Right ventricle myocardium inferior (tissue), 1 donor: ENCODE measurements at regions not wholly inside any gene's neighbourhood (a gene's known extent, or its start where the extent isn't known, plus 50 kb on each side); places are given as distances from the start of the nearest gene placed in this dataset.

ENCODE experiments used
- ATAC-seq: fragments of 200-7000 bp; cut with Tn5 transposase; one replicate; pipeline ENCODE4 v1.9.1; 2020; ENCODE audit warnings: mild to moderate bottlenecking, moderate library complexity
- DNase-seq: peaks from one replicate; pipeline ENCODE4 v3.0.0; 2021; ENCODE audit errors: missing footprints
- intact Hi-C: fragments of 100-400 bp; cut with DNase I; formaldehyde crosslinking; loops from one replicate; pipeline ENCODE4 v1.11.0; 2022
- donor health status: DM: no; HTN: yes; CAD: no; lungs with severe emphysema.

- ATAC-seq (no peak), DNase-seq (no peak)
- intact Hi-C loops, result loop anchor here (10.0 kb wide), 1 partner anchor 274 kb away; no protein-coding TSS in a partner anchor
These were observed 211.9 kb downstream of the LRRN1 start for GRCh38 chr3:4011166-4011565.

GRCh38 chr3:4015426-4015825, 216.2 kb downstream of the LRRN1 start:
- ATAC-seq, result no peak
- intact Hi-C loops, result loop anchor here (10.0 kb wide), 1 partner anchor 269 kb away; no protein-coding TSS in a partner anchor
- DNase-seq, result no peak

DNA sequence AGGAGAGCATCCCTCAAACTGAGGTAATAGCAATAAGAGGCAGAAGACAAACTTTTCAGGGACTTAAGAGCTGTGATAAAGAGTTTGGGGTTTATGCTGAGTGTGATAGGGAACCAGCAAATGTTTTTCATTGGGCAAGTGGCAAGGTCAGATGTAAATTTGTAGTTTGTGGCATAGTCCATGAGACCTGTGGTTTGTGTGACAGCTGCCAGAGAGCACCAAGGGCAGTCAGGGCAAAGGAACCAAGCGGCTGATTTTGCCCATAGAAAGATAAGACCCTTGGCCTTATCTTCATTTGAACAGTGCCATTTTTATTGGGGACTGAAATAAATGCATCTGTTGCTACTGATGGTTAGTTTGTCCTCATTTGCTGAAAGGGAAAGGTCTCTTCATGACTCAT, 220.3 kb downstream of the LRRN1 start:
- intact Hi-C loops, result loop anchor here (10.0 kb wide), 1 partner anchor 265 kb away; no protein-coding TSS in a partner anchor
- ATAC-seq (no peak), DNase-seq (no peak)

DNA sequence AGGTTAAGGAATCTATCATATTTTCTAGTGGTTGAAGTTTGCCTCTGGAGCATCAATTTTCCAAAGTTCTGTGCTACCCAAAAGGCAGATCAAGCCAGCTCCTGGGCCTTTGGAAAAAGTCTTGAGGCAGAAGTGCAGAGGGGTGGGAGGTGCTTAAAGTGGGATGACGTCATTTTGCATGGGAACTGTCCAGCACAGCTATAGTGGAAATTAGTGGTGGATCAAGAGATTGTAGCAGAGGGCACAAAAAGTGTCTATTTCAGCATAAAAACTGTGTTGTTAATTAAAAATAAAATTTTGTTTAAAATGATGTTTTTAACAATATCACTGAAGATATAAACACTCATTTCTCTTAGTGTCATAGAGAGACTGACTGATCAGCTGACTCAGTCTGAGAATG, 221.9 kb downstream of the LRRN1 start:
- ATAC-seq (no peak), DNase-seq (no peak)
- intact Hi-C loops, result no loop called here

- intact Hi-C loops, result no loop called here
- peak; percentile 72 for DNase-seq
- peak; percentile 98 for ATAC-seq
These were observed 229.9 kb downstream of the LRRN1 start for GRCh38 chr3:4029135-4029534.

- intact Hi-C loops, result loop anchor here (2.0 kb wide), 1 partner anchor 30 kb away; no protein-coding TSS in a partner anchor
- peak; percentile 76 for ATAC-seq
- no peak for DNase-seq
These were observed 231.4 kb downstream of the LRRN1 start for GRCh38 chr3:4030624-4031023.

DNA sequence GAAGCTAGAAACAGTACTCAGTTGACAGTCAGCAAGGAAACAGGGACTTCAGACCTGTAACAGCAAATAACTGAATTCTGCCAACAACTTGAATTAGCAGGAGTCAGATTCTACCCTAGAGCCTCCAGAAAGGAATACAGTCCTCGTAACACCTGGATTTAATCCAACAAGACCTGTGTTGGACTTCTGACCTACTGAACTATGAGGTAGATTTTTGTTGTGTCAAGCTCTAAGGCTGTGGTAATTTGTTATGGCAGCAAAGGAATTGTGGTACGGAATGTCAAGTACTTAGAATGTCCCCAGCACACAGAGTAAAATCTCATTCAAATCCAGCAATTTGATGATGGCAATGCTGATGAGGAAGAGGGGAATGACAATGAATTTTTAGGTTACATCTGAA, 234.1 kb downstream of the LRRN1 start:
- intact Hi-C loops, result no loop called here
- no peak for ATAC-seq

DNA sequence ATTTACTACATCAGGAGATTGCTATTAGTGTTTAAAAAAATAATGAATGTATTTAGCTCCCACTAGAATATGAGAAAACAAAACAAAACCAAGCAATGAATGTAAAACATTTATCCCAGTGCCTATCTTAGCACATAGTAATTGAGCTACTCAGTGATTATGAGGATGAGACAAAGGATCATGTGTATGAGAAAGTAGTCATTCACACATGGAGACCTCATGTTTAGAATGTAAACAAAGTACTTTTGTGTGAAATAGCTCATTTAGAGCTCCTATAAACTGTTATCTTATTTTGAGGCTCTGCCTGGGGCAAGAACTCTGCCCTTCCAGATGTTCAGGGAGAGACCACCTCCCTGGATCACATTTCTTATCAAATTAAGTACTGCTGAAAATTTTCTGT, 236.8 kb downstream of the LRRN1 start:
- intact Hi-C loops, result no loop called here
- DNase-seq (no peak), ATAC-seq (no peak)

More for the DNA sequence above, 234.1 kb downstream of the LRRN1 start:
- no peak for DNase-seq

DNA sequence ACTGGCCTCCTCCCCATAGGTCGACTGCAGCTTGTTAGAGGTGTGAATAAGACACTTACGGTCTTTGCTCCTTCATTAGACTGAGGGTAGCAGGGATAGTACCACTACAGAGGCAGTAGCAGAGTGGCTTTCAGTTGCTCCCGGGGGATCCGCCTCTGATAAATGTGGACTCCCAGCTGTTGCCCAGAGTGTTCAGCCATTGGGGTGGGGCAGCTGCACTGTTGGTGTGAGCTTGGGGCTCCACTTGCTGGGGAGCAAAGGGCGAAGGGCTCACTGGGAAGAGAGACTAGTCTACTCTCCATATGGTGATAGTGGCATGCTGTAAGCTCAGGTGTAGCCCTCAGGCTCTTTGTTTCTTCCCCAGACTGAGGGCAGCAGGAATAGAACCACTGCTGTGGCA, 239.1 kb downstream of the LRRN1 start:
- intact Hi-C loops, result no loop called here
- DNase-seq, result no peak
- no peak for ATAC-seq

DNA sequence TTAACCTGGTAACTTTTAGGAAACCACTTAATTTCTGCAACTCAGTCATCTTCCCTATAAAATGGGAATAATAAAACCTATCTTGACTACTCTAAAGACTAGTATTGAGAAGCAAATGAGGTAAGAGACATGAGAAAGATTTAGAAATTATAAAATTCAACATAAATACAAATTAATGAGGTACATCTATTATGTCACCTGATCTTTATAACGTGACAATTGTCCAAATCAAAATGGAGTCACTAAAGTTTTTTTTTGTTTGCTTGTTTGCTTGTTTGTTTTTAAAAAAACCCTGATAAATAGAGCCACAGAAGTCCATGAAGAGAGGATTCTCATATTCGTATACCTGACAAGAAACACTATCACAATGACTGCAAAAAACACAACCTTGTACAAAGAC, 242.8 kb downstream of the LRRN1 start:
- intact Hi-C loops, result no loop called here
- DNase-seq (no peak), ATAC-seq (no peak)

DNA sequence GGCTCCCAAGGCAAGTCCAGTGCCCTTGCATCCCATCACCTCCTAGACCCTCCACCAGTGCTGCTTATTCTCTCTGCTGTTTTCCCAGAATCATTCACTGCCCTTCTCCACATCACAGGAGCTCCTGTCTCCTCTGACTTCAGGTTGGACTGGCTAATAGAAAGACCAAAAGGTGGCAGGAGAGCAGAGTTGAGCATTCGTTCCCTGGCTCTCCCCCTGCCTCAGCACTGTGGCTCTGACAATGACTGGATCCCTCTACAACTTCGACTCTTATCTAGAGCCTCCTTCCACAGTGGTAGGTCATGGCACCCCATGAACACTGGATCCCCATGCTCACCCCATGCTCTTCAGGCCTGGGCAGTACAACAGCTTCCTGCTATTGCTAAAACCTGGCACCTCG, 243.6 kb downstream of the LRRN1 start:
- DNase-seq (no peak), ATAC-seq (no peak)
- intact Hi-C loops, result no loop called here

- ATAC-seq (no peak), DNase-seq (no peak)
- intact Hi-C loops, result no loop called here
These were observed 244.8 kb downstream of the LRRN1 start for GRCh38 chr3:4043867-4044575.

GRCh38 chr3:4044619-4045018, 245.4 kb downstream of the LRRN1 start:
- DNase-seq (no peak), ATAC-seq (no peak)
- intact Hi-C loops, result no loop called here

DNA sequence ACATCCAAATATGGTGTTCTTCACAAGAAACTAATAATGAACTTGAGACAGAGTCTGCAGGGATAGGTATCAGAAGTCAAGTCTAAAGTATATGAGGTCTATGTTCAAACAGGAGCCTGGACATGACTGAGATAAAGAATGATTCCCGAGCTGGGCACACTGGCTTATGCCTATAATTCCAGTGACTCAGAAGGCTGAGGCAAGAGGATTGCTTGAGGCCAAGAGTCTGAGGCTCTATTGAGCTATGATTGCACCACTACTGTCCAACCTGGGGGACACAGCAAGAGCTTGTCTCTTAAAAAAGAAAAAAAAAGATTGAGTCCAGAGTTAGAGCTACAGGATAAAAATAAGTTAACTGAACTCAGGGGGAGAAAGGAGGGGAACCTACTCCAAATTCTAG, 246.5 kb downstream of the LRRN1 start:
- intact Hi-C loops, result no loop called here
- ATAC-seq, result no peak
- DNase-seq, result no peak

DNA sequence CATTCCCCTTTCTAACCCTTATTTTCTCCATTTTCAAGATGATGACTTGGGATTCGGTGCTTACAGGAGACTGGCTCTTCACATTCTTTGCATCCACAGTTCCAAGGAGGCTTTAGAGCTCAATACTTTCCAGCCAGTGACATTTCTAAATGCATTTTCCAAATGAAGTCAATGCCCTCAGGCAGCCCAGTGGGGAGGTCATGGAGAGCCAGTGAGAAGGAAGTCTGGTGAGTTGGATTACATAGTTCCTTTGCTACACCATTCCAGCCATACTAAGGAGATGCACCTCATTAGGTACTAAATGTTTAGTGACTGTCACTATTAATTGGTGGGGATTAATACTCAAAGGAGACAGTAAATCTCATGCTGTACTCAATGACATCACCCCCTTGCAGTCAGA, 248.1 kb downstream of the LRRN1 start:
- DNase-seq, result no peak
- intact Hi-C loops, result no loop called here
- ATAC-seq, result no peak

- intact Hi-C loops, result no loop called here
- DNase-seq (no peak), ATAC-seq (no peak)
These were observed 250.5 kb upstream of the SETMAR start for GRCh38 chr3:4052706-4053105.

- DNase-seq (no peak), ATAC-seq (no peak)
- intact Hi-C loops, result no loop called here
These were observed 249.2 kb upstream of the SETMAR start for GRCh38 chr3:4053975-4054374.

- intact Hi-C loops, result loop anchor here (2.0 kb wide), 1 partner anchor 29 kb away; no protein-coding TSS in a partner anchor
- ATAC-seq, result peak; percentile 70
These were observed 243.1 kb upstream of the SETMAR start for GRCh38 chr3:4060064-4060463.

GRCh38 chr3:4060603-4061002, 242.6 kb upstream of the SETMAR start:
- intact Hi-C loops, result loop anchor here (2.0 kb wide), 1 partner anchor 30 kb away; no protein-coding TSS in a partner anchor
- no peak for DNase-seq
- ATAC-seq, result no peak

More at GRCh38 chr3:4060064-4060463, 243.1 kb upstream of the SETMAR start:
- no peak for DNase-seq

GRCh38 chr3:4061195-4061594, 242.0 kb upstream of the SETMAR start:
- DNase-seq, result no peak
- intact Hi-C loops, result loop anchor here (2.0 kb wide), 1 partner anchor 30 kb away; no protein-coding TSS in a partner anchor
- no peak for ATAC-seq
